ENCODE measurements at regions not wholly inside any gene's neighbourhood (a gene's known extent, or its start where the extent isn't known, plus 50 kb on each side); places are given as distances from the start of the nearest gene placed in this dataset.

DNA sequence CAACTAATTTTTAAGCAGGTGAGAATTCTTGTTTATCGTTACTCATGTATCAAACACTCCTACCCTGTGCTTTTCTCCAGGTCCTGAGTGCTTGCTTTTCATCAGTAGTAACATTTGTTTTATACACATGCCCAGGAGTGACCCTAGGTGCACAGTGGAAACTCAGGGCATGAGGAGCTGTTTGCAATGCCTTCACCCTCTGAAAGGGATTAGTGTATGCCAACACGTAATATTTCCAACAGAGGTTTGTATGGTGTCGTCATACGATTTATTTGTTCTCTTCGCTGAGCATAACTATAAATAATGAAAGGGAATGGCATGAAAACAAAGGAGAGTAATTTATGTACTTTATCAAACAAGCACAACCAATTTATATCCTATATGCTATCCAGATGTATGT is 537.4 kb upstream of the MMS22L start:
- TF ChIP-seq, protein P1, sequence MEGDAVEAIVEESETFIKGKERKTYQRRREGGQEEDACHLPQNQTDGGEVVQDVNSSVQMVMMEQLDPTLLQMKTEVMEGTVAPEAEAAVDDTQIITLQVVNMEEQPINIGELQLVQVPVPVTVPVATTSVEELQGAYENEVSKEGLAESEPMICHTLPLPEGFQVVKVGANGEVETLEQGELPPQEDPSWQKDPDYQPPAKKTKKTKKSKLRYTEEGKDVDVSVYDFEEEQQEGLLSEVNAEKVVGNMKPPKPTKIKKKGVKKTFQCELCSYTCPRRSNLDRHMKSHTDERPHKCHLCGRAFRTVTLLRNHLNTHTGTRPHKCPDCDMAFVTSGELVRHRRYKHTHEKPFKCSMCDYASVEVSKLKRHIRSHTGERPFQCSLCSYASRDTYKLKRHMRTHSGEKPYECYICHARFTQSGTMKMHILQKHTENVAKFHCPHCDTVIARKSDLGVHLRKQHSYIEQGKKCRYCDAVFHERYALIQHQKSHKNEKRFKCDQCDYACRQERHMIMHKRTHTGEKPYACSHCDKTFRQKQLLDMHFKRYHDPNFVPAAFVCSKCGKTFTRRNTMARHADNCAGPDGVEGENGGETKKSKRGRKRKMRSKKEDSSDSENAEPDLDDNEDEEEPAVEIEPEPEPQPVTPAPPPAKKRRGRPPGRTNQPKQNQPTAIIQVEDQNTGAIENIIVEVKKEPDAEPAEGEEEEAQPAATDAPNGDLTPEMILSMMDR (IDR thresholded peaks at IDR 0.05), result no peak

DNA sequence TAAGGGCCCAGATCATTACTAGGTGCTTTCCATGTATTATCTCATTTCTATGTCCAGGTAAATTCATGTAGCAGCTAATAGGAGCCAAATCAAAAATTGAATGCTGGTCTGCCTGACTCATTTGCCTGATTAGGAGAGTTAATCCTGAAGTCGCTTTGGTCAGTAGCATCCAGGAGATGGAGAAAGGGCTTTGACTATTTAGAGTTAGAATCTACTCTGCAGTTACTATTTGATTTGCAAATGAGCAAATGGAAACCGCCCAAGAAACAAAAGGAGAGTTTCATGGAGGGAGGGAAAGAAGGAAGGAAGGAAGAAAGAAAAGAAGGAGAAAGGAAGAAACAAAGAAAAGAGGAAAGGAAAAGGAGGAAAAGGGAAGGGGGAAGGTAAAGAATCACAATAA is 539.6 kb upstream of the MMS22L start:
- TF ChIP-seq, protein P1 (IDR thresholded peaks at IDR 0.05), result no peak

DNA sequence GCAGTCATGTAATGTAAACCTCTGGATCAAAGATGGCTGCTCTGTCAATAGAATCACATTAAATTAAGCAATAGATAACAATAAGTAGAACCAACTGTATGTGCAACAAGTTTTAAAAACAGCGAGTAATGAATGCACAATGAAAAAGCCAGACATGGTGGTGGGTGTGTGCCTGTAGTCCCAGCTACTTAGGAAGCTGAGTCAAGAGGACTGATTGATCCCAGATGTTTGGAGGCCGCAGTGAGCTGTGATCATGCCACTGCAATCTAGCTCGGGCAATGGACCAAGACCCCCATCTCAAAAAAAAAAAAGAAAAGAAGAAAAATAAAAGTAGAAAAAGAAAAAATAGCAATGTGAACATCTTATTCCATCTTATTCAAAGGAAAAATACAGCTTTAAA is 558.7 kb upstream of the MMS22L start:
- TF ChIP-seq, protein P1 (IDR thresholded peaks at IDR 0.05), result no peak

DNA sequence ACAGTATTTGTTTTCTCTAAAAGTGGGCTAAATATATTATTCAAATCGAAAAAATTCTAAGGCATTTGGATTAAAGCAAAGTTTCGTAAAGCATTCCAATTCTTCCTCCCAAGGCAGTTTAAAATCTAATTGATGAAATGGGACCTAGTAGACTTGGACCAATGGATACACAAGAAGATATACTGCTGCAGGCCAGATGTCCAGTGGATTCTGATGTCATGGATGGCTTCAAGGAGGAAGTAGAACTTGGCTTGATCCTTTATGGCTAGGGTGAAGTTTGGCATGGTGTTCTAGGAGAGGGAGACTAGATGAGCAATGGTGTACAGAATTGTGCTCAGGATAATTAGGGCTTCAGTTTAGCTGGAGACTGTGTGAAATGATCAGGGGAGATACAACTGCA is 559.5 kb upstream of the MMS22L start:
- TF ChIP-seq, protein P1 (IDR thresholded peaks at IDR 0.05), result no peak

DNA sequence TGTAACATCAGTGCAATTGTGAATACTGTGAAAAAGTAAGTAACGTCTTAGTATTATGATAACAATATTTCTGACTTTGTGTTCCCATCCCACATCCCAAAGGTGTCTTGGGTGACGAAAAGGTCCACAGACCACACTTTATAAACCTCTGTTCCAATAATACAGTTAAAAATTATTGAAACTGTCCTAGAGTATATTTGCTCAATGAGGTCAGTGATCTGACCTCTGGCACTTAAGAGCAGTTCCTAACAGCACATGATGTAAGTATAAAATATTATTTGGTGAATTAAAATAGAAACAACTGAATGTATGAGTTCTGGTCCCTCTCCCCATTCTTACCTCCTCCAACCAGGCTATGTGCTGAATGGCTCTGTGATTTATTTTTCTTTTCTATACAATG is 566.4 kb upstream of the MMS22L start:
- TF ChIP-seq, protein P1 (IDR thresholded peaks at IDR 0.05), result no peak

DNA sequence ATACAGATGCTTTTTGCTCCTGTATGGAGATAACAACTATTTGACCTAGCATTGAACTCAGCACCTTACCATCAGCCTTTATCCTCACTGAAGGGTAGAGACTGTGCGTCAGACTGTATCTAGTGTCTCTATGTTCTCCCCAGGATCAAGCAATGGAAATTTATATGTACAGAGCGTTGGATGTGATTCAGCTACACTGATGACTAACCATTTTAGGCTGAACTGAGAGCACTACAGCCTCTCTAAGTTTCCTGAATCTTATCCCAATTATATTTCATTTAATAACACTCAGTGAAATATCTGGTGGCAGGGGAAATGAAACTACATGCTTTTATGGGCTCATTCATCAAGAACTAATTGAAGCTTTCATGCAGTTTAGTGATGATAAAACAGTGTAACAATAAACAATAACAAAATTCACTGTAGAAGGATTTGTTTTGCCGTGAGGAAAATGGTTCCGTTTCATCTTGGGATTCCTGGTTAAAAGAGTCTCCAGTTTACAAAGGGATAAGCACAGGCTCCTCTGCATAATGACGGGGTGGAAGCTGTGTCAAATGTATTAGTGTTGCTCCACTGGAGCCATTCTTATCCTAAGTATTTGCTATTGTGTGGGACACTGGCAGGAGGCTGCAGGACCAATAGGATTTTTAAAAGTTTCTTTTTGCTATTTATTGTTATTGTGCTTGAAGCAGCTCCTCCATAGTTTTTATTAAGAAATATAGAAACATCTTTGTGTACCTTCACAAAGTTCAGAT is 567.6 kb upstream of the MMS22L start:
- TF ChIP-seq, protein P1 (IDR thresholded peaks at IDR 0.05), result no peak

DNA sequence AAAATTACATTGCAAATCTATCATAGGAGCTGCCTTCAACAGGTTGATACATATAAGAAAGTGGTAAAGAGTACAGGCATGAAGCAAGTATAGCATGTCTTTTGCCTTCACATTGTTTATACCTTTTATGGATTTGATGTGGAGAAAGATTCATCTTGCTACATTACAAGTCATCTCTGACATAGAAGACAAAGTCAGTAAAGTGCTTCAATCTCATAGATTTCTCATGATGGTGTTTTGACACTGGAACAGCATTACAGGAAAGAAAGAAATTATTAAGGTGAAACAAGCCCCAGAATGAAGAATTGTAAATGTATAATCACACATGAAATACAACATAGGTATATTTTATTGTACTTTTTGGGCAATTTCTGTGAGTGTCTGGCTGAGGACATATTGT is 580.7 kb upstream of the MMS22L start:
- TF ChIP-seq, protein P1 (IDR thresholded peaks at IDR 0.05), result no peak

DNA sequence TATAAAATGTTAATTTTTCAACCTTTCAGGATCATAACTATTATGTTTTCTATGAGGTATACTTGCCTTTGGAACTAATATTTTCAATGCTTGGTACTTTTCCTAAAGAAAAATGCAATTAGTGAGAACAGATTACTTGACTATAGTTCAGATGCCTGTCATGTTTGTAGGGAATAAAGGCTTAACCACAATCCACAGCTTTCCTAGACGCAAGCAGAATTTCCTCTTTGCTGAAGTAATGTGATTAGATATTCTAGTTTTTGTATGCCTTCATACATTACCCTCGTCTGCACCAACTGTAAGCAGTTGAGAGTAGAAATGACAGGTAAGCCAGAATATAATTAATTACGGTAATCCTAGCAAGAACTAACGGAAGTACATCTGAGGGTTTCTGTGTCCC is 581.4 kb upstream of the MMS22L start:
- TF ChIP-seq, protein P1 (IDR thresholded peaks at IDR 0.05), result no peak
